Brain pericyte (primary cell): ENCODE measurements at regions not wholly inside any gene's neighbourhood (a gene's known extent, or its start where the extent isn't known, plus 50 kb on each side); places are given as distances from the start of the nearest gene placed in this dataset.
"Not testable (repeated sequence)": the region's sequence is repeated elsewhere in the genome, so short reads cannot be mapped to it uniquely, and the experiment has no call there.

Experiments
- DNase-seq: peaks from one replicate; pipeline ENCODE4 v3.0.0-alpha.2; 2012; ENCODE audit warnings: low read depth, low spot score

DNA sequence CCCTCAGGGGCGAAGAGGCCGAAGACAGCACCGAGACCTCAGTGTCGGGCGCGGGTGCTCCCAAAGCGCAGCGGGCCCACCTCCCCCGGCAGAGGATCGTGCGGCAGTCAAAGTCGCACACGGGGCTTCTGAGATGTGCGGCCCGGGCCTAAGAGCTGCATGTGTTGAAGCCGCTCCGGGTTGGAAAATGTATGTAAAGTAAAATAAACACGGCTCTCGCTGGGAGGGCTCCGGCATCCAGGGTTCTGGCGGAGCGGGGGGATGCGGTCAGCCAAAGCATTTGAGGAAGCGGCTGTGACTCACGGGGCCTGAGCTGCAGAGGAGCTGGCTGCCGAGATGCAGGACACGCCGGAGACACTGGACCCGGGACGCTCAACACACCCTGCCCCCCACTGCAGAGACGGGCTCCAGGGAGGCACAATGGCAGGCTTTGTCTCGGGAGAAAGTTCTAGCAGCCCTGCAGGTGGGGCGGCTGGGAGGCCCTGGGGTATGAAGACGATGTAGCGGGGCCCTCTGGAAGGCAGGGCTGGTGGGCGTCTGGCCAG is 185.8 kb downstream of the NPIPB11 start:
- DNase-seq, result peak; percentile 91

DNA sequence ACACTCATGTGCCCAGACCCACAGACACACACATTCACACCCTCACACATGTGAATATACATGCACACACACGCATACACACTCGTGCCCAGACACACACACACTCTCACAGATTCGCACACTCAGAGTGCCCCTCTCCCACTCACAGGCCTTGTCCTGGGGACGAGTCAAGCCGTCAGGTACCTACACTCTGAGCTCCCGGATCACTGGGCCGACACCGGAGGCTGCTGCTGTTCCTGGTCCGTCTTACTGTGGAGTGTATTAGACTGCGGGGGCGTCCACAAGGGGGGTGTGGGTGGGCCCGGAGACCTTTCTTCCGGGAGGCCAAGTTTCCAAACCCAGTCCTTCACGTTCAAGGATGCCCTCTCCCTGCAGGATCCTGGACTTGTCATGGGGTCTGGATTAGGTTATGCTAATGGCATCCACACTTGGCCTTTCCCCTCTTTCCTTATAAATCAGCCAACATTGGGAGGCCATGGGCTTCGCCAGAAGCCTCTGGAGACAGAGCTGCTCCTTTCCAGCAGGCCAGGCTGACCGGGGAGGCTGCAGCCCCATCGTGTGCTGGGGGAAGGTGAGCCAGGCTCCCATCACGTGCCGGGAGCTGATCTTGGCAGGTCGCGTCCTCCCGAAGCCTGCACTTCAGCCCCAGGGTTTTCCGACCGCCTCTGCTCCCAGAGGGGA is 186.4 kb downstream of the NPIPB11 start:
- DNase-seq, result peak; percentile 31

DNA sequence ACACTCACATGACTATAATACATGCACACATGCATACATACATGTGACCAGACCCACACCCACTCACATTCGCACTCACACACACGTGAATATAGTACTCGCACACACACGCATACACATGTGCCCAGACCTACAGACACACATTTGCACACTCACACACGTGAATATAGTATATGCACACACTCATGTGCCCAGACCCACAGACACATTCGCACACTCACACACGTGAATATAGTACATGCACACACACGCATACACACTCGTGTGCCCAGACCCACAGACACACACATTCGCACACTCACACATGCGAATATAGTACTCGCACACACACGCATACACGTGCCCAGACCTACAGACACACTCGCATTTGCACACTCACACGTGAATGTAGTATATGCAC is 186.9 kb downstream of the NPIPB11 start:
- not testable (repeated sequence) for DNase-seq

GRCh38 chr16:29218649-29219048 is 187.9 kb downstream of the NPIPB11 start:
- not testable (repeated sequence) for DNase-seq

GRCh38 chr16:29218171-29218570 is 188.3 kb downstream of the NPIPB11 start:
- DNase-seq, result not testable (repeated sequence)

DNA sequence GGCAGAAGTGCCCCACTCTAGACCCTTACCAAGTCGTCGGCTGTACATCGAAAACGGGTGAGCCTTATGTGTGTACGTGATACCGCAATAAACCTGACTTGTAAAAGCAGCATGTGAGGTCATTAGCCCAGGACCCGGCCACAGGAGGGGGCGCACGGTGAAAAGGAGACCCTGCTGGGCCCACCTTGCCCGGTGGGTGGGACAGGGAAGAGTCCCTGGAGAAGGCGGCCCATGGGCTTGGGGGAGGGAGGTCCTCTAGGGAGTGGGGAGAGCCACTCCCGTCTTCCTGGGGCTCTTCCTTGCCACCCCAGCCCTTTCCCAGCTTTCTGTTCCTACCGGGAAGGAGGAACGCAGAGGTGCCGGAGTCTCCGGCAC is 188.8 kb downstream of the NPIPB11 start:
- DNase-seq, result not testable (repeated sequence)

DNA sequence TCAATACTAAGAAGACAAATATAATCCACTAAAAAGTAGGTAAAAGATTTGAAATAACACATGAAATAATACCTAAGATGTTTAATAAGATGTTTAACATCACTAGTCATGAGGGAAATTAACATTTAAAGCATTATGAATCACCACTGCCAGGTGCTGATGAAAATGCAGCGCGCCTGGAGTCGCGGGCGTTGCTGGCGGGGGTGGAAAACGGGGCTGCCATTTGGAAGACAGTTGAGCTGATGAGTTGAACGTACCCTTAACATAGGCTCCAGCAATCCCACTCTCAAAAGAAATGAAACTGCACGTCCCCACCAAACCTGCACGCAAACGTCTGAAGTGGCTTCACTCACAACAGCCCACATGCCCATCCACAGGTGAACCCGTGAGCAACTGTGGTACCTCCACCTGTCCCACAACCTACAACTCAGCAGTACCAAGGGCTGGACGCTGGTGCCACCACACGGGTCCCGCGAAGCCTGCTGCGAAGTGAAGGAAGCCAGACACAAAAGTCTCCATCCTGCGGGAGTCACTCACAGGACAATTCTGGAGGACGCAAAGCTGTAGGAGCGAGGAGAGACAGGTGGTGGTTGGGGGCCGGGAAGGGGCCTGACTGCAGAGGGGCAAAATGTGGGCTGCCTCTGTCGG is 189.3 kb downstream of the NPIPB11 start:
- DNase-seq, result not testable (repeated sequence)

- not testable (repeated sequence) for DNase-seq
Observed at GRCh38 chr16:29213770-29214169, 192.7 kb downstream of the NPIPB11 start.

GRCh38 chr16:29213251-29213650 is 193.3 kb downstream of the NPIPB11 start:
- not testable (repeated sequence) for DNase-seq

DNA sequence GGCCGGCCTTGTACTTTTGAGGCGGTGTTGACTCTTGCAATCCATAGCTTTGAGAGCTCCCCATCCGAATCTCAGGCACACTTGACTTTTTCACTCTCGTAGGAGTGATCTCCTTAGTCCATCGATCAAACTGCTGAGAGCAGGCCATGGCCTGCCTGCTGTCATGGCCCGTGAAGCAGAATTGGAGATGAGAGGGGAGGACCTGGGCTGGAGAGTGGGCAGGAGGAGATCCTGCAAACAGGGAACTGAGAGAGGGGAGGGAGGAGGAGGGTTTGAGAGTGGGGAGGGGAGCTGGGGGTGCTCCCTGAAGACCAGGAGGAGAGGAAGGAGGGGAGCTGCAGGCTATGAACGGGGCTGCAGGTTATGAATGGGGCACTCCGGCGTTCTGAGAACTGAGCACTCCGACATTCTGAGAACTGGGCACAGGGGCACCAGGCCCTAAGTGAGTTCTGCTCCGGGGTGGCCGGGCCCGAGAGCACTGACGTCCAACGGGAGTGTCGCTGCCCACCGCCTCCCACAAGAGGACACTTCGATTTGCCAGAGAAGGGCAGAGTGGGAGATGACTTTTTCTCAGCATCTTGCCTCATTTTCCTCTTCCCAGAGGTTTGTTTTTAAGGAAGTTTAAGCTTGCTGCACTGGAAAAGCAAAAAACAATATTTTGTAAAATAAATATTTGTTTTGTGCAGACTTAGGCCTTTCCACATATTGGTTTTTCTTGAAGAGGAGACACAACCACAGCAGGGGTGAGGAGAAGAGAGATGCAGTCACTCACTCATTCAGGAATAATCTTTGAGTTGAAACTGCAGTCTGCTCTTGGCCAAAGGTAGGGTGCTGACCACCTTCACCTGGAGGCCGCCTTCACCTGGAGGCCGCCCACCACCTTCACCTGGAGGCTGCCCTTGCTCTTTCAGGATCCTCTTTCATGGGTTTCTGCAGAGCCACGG is 194.2 kb downstream of the NPIPB11 start:
- DNase-seq, result not testable (repeated sequence)

GRCh38 chr16:29211456-29211855 is 195.1 kb downstream of the NPIPB11 start:
- DNase-seq, result not testable (repeated sequence)

DNA sequence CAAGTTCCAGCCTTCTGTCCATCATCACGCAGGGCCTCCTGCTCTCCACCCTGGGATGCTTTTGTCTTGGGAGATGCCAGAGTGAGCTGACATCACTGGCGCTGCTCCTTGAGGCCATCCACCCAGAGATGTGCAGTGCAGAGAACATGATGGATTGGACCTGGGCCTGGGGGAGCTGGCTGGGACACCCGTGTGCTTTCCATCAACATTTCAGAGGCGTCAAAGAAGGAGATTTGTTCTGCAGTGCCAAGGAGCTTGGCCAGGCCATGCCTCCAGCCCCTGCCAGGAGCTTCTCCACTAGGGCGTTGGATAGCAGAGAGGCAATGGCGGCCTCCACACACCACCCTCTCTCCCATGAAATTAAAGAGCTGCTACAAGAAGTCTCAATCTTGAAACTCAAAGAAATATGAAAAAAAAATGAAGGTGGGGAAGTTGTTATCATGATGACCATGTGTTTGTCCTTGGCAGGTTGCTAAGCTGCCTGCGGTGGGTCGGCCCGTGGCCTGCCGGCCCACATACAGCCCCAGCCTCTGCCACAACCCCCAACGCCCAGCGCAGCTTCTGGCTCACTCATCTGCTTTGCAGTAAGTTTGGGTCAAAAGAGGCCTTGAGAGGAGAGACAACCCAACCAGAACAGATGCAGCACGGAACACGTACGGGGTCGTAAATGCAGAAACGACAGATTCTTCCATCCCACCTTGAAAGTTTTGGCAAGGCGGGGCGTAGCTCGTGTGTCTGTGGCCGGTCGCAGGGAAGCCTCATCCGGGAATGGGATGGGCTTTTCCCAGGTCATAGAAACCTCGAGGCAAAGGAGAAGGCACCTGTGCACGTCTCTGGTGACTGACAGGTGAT is 196.0 kb downstream of the NPIPB11 start:
- DNase-seq, result not testable (repeated sequence)

DNA sequence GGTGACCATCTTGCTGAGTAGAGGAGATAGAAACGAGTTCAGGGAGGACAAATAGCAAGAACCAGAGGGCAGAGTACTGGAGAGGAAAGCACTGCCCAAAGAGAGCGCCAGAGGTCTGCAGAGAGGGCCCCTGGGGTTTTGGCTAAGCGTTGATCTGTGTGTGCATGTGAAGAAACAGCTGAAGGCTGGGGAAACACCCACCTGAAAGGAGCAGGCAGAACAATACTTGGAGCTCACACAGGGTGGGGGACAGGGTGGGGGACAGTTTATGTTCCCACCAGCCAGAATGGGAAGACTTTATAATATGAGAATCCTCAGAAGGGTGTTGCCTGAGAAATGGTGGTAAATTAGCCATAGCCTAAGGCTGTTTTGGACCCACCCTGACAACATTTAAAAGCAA is 200.4 kb downstream of the NPIPB11 start:
- not testable (repeated sequence) for DNase-seq

DNA sequence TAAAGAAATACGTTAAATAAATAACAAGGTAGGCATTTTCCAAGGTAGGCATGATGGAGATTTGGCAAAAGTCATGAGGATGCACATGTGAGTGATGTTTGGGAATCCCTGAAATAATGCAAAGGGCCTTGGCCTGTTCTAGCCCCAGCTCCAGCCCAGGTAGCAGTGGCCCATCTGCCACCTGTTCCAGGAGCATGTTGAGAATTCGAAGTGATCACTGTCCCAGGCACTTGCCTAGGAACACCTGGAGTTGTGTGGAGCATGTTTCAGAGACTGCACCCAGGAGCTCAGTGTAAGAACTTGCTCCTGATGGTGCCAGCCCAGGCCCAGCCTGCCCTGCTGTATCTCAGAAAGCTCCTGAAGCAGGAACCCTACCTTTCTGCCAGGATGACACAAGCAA is 201.4 kb downstream of the NPIPB11 start:
- not testable (repeated sequence) for DNase-seq

DNA sequence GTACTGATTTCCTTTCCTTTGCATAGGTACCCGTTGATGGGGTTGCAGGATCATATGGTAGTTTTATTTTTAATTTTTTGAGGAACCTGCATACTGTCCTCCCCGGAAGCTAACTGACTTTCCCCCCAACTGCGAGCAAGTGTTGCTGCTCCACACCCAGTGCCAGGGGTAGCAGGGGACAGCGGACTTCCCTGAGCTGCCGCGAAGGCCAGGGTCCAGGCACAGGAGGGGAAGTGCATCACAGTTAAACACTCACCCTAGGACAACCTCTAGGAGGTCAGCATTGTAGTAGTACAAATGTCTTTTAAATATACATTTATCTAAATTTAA is 201.7 kb downstream of the NPIPB11 start:
- DNase-seq, result no peak

DNA sequence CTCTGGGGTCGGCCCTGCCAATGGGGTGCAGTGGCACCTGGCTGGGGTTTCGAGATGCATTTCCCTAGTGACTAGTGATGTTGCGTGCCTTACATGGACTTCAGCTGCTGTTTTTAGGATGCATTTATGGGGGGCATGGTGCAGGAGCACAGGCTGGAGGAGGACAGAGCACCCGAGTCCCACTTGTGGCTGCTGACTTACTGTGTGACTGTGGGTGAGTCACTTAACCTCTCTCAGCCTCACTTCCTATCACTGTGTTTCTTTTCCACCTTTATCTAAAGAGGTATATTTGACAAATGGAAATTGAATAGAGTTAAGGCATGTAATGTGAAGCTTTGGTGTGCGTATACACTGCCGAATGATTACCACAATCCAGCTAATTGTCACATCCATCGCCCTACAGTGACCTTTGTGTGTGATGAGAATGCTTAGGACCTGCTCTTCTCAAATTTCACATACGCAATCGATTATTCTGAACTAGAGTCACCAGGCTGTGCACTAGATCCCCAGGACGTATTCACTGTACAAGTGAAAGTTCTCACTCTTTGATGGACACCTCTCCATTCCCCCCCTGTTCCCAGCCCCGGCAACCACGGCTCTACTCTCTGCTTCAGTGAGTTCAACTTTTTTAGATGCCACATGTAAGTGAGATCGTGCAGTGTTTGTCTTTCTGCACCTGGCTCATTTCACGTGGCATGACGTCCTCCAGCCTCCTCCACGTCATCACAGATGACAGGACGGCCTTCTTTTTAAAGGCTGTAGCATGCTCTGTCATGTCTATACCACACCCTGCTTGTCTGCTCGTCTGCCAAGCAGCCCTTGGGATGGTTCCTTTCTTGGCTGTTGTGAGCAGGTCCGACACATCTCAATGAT is 202.3 kb downstream of the NPIPB11 start:
- DNase-seq, result not testable (repeated sequence)

GRCh38 chr16:29203046-29203932 is 203.2 kb downstream of the NPIPB11 start:
- not testable (repeated sequence) for DNase-seq

DNA sequence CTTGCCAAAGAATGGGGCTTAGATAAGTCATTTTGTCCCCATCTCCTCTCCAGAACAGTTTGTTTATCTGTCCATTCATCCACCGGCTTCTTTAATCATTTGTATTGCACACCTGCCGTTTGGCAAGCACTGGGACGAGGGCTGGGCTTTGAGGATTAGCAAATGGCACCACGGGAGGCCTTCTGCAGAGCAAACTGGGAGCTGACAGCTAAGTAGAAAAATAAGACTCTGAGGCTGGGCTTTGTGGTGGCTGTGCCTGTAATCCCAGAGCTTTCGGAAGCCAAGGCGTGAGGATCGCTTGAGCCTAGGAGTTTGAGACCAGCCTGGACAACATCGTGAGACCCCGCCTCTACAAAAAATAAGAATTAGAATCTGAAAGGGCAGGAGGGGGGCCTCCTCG is 203.9 kb downstream of the NPIPB11 start:
- DNase-seq, result not testable (repeated sequence)

DNA sequence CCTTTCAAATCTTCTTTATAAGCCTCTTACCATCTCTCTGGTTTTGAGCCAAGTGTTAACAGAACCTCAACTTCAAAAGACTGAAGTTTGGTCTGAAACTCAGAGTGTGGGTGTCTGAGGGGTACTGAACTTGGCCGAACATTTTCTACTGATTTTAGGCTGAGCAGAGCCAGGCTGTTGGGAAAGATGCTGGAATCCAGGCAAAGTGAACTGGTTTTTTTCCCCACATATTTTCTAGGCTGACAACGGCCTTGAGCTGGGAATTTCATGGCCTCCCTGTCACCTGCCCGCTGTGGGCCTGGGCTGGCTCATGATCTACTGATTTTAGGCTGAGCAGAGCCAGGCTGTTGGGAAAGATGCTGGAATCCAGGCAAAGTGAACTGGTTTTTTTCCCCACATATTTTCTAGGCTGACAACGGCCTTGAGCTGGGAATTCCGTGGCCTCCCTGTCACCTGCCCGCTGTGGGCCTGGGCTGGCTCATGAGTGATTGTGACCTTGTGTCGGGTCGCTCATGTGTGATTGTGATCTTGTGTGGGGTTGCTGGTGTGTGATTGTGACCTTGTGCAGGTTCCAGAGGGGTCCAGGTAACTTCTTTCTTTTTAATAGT is 204.4 kb downstream of the NPIPB11 start:
- DNase-seq, result not testable (repeated sequence)
